Activated CD4-positive, alpha-beta T cell treated with anti-CD3 and anti-CD28 coated beads, Interleukin-2, amount 10 ng/mL, durations not matched to agents 7 days and 5 days (primary cell): ENCODE measurements at regions not wholly inside any gene's neighbourhood (a gene's known extent, or its start where the extent isn't known, plus 50 kb on each side); places are given as distances from the start of the nearest gene placed in this dataset.

Experiments
- CTCF ChIA-PET: fragments of 350-600 bp; sonication (Branson Sonifier 250); formaldehyde crosslinking; loops from one replicate; lab custom pipeline; 2021; ENCODE audit warnings: antibody characterized with exemption; lab: Charles Lee
- POLR2A ChIA-PET: fragments of 350-600 bp; sonication (Branson Sonifier 250); formaldehyde crosslinking; loops from one replicate; lab custom pipeline; 2021; ENCODE audit warnings: antibody characterized with exemption; lab: Charles Lee
- DNase-seq: peaks from one replicate; pipeline ENCODE4 v3.0.0-alpha.2; 2020
- H3K27ac Mint-ChIP-seq: one replicate; pipeline ENCODE4 v1.8.0; 2021; ENCODE audit warnings: mild to moderate bottlenecking, moderate library complexity, mixed read lengths
- H3K27me3 Mint-ChIP-seq: one replicate; pipeline ENCODE4 v1.8.0; 2021; ENCODE audit warnings: mixed read lengths
- H3K36me3 Mint-ChIP-seq: one replicate; pipeline ENCODE4 v1.8.0; 2021; ENCODE audit warnings: low read depth, mixed read lengths
- H3K4me1 Mint-ChIP-seq: one replicate; pipeline ENCODE4 v1.8.0; 2021; ENCODE audit warnings: mixed read lengths
- H3K4me3 Mint-ChIP-seq: one replicate; pipeline ENCODE4 v1.8.0; 2021; ENCODE audit warnings: mild to moderate bottlenecking, moderate library complexity, mixed read lengths
- H3K9me3 Mint-ChIP-seq: one replicate; pipeline ENCODE4 v1.8.0; 2021; ENCODE audit warnings: mixed read lengths

- peaks cover 20% of the 10 kb centered on the region for H3K4me1 Mint-ChIP-seq
- H3K27ac Mint-ChIP-seq: no peak overlapping the region
- no peak for DNase-seq
- H3K9me3 Mint-ChIP-seq: no peaks in the 10 kb centered on the region
- CTCF ChIA-PET: interaction anchor here (0.6 kb wide), 1 partner anchor 62 kb away, joined by 3 read pairs; no protein-coding TSS in a partner anchor
- peaks cover 12% of the 10 kb centered on the region for H3K36me3 Mint-ChIP-seq
- POLR2A ChIA-PET: no interaction called here
- no peak overlapping the region for H3K4me3 Mint-ChIP-seq
- H3K27me3 Mint-ChIP-seq: no peaks in the 10 kb centered on the region
Measured at GRCh38 chr11:17157761-17158160, 50.0 kb downstream of the PIK3C2A start.

DNA sequence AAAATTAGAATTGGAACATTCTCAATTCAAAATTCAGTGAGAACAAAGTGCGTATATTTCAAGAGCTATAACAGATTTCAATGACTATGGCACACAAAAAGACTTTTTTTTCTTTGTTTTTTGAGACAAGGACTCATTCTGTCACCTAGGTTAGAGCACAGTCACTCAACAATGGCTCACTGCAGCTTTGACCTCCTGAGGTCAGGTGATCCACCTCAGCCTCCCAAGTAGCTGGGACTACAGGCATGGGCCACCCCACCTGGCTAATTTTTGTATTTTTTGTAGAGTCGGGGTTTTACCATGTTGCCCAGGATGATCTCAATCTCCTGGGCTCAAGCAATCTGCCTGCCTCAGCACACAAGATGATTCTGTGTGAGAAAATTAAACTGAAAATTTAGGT is 51.5 kb downstream of the PIK3C2A start:
- ChIA-PET CTCF (no interaction called here), POLR2A (no interaction called here)
- Mint-ChIP-seq H3K36me3 (peaks cover 12% of the 10 kb centered on the region), H3K27me3 (no peaks in the 10 kb centered on the region), H3K9me3 (no peaks in the 10 kb centered on the region), H3K4me3 (no peak overlapping the region), H3K27ac (no peak overlapping the region), H3K4me1 (peaks cover 6% of the 10 kb centered on the region)
- no peak for DNase-seq

DNA sequence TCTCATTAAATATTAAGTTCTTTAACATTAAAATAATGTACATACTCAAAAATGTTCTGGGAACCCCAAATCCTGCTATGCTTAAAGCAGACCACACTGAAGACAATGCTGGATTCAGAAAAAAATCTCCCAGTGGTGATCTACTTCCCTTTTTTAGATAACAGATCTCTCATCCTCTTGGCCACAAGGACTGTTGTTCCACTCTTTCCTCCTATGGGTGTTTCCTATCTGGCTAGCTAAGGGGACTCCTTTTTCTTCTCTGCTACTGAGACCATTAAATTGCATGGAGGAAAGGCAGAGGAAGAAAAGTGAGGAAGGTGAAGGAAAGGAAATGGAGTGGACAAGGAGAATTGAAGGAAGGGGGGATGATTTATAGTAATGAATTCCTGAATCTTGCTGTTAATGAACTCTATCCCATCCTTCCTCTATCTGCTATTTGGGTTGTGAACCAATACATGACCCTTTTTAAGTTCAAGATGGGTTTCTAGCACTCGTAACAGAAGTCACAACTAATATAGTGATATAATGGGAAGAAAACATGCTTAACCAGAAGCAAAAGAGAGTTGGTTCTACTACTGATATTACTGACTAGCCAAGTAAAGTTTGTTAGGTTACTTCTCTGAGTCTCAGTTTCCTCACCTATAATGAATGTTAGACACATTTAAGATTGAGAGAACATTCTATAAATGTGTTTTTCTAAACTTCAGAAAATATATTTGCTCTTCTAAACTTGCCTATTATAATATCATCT is 53.2 kb downstream of the PIK3C2A start:
- Mint-ChIP-seq H3K9me3 (no peaks in the 10 kb centered on the region), H3K36me3 (peaks cover 7% of the 10 kb centered on the region), H3K27me3 (no peaks in the 10 kb centered on the region), H3K27ac (no peak overlapping the region), H3K4me3 (no peak overlapping the region), H3K4me1 (no peaks in the 10 kb centered on the region)
- ChIA-PET CTCF (no interaction called here), POLR2A (no interaction called here)
- no peak for DNase-seq

DNA sequence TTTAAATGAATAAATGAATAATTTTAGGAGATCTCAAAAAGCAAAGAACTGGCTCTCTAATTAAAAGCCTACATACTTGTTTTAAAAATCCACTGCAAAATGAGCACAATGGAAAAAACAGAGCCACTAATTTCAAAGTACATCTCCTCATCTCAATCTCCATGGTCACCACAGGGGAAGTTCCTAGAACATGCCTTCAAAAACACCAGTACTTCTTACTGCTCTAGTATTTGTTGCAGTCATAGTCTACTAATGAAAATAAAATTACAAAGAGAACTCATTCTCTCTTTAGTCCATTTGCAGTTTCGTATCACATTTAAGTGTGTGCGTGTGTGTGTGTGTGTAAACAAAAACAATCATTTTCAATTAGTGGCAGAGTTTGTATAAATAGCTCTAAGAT is 54.0 kb downstream of the PIK3C2A start:
- ChIA-PET CTCF (no interaction called here), POLR2A (no interaction called here)
- DNase-seq: no peak
- no peaks in the 10 kb centered on the region for H3K27me3 Mint-ChIP-seq
- no peaks in the 10 kb centered on the region for H3K4me1 Mint-ChIP-seq
- peaks cover 7% of the 10 kb centered on the region for H3K36me3 Mint-ChIP-seq
- no peaks in the 10 kb centered on the region for H3K9me3 Mint-ChIP-seq
- no peak overlapping the region for H3K4me3 Mint-ChIP-seq
- no peak overlapping the region for H3K27ac Mint-ChIP-seq

DNA sequence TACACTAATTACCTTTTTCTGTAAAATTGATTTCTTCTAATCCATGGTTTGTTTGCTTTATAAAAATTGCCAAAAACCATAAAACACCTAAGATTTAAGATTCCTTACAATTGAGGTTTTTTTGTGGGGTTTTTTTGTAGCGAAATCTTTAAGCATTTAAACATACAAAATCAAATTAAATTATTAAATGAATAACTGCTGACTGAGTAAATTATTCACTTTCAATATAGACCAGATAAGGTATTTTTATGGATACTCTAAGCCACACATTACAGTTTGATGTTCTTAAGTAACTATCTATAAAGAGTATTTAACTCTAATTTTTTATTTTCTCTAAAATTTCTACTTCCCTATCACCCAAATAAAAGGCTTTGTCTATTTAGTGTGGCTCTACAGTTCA is 55.5 kb downstream of the PIK3C2A start:
- Mint-ChIP-seq H3K4me3 (no peak overlapping the region), H3K27ac (no peak overlapping the region), H3K27me3 (no peaks in the 10 kb centered on the region), H3K4me1 (no peaks in the 10 kb centered on the region), H3K36me3 (peaks cover 12% of the 10 kb centered on the region), H3K9me3 (no peaks in the 10 kb centered on the region)
- ChIA-PET POLR2A (no interaction called here), CTCF (no interaction called here)
- DNase-seq: no peak

GRCh38 chr11:17150521-17150920 is 57.3 kb downstream of the PIK3C2A start:
- DNase-seq: no peak
- Mint-ChIP-seq H3K27me3 (no peaks in the 10 kb centered on the region), H3K9me3 (no peaks in the 10 kb centered on the region), H3K36me3 (peaks cover 18% of the 10 kb centered on the region), H3K4me1 (peaks cover 3% of the 10 kb centered on the region), H3K4me3 (no peak overlapping the region), H3K27ac (no peak overlapping the region)
- POLR2A ChIA-PET: no interaction called here
- CTCF ChIA-PET: interaction anchor here (2.3 kb wide), 1 partner anchor 13 kb away, joined by 6 read pairs; no protein-coding TSS in a partner anchor

DNA sequence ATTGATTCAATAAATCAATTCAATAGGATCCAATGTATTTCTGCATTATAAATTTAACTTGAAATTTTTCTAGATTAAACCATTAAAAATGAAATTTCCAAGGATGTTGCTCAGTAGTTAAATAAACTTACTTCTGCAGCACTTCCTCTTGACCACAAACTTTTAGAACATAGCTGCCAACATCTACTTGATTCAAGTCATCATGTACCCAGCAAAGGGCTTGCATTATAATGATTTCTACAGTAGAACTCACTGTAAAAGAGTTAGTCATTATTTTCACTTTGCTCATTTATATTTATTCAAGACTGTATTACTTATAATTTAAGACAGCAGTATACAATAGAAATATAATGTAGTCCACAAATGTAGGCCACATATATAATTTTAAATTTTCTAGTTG is 59.2 kb downstream of the PIK3C2A start:
- no peaks in the 10 kb centered on the region for H3K27me3 Mint-ChIP-seq
- POLR2A ChIA-PET: no interaction called here
- CTCF ChIA-PET: interaction anchor here (1.0 kb wide), 1 partner anchor 62 kb away, joined by 3 read pairs; no protein-coding TSS in a partner anchor
- no peaks in the 10 kb centered on the region for H3K9me3 Mint-ChIP-seq
- peaks cover 22% of the 10 kb centered on the region for H3K36me3 Mint-ChIP-seq
- H3K4me1 Mint-ChIP-seq: peaks cover 3% of the 10 kb centered on the region
- no peak overlapping the region for H3K27ac Mint-ChIP-seq
- no peak for DNase-seq
- no peak overlapping the region for H3K4me3 Mint-ChIP-seq

DNA sequence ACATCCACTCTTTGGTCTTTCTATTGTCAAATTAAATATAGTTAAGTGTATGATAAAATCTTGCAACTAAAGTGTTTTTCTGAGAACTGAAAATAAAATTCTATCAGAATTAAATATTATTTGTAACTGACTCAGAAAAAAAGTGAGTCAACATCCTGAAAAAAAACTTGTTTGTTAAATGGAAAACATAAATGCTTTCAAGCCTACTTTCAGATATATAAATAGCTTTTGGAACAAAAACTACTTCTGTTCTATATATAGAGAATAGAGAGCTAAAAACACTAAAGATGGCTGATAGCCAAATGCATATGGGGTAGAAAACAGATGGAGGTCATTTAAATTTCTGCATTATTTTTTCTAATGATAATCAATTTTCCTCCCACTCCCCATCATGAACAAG is 61.8 kb downstream of the PIK3C2A start:
- H3K27ac Mint-ChIP-seq: no peak overlapping the region
- DNase-seq: no peak
- H3K36me3 Mint-ChIP-seq: peaks cover 27% of the 10 kb centered on the region
- no peaks in the 10 kb centered on the region for H3K27me3 Mint-ChIP-seq
- CTCF ChIA-PET: interaction anchor here (0.6 kb wide), 1 partner anchor 12 kb away, joined by 3 read pairs; no protein-coding TSS in a partner anchor
- no peaks in the 10 kb centered on the region for H3K9me3 Mint-ChIP-seq
- H3K4me3 Mint-ChIP-seq: no peak overlapping the region
- H3K4me1 Mint-ChIP-seq: peaks cover 3% of the 10 kb centered on the region
- POLR2A ChIA-PET: no interaction called here

DNA sequence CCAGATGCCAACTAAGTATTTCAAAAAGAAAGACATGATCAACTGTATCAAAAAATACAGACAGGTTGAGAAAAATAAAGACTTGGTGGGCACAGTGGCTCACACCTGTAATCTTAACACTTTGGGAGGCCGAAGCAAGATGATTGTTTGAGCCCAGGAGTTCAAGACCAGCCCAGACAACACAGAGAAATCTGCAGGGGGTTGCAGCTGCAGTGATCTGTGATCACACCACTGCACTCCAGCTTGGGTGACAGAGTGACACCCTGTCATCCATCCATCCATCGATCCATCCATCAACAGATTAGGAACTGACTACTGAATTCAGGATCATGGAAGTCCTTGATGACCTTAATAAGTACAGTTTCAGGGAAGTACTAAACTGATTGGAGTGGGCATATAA is 65.0 kb upstream of the RPS13 start:
- H3K9me3 Mint-ChIP-seq: no peaks in the 10 kb centered on the region
- POLR2A ChIA-PET: no interaction called here
- H3K27ac Mint-ChIP-seq: no peak overlapping the region
- no peaks in the 10 kb centered on the region for H3K27me3 Mint-ChIP-seq
- peaks cover 29% of the 10 kb centered on the region for H3K36me3 Mint-ChIP-seq
- no peak for DNase-seq
- peaks cover 3% of the 10 kb centered on the region for H3K4me1 Mint-ChIP-seq
- H3K4me3 Mint-ChIP-seq: no peak overlapping the region
- CTCF ChIA-PET: interaction anchor here (0.6 kb wide), 1 partner anchor 335 kb away, joined by 3 read pairs; no protein-coding TSS in a partner anchor

DNA sequence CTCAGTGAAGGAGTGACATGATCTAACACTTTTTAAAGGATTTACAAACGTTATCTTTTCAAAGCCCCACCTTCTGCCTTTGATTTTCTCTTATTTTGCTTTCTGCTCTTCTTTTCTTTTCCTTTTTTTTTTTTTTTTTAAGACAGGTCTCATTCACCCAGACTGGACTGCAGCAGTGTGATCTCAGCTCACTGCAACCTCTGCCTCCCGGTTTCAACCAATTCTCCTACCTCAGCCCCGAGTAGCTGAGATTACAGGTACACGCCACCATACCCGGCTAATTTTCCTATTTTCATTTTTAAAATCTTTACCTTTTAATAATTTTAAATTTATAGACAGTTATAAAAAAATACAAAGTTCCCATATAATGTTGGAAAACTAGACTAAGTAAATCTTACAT is 63.7 kb upstream of the RPS13 start:
- peaks cover 22% of the 10 kb centered on the region for H3K36me3 Mint-ChIP-seq
- DNase-seq: no peak
- H3K27ac Mint-ChIP-seq: no peak overlapping the region
- H3K27me3 Mint-ChIP-seq: no peaks in the 10 kb centered on the region
- POLR2A ChIA-PET: no interaction called here
- H3K9me3 Mint-ChIP-seq: no peaks in the 10 kb centered on the region
- CTCF ChIA-PET: interaction anchor here (0.7 kb wide), 2 partner anchors 344 to 387 kb away, joined by 3 read pairs; no protein-coding TSS in a partner anchor
- no peaks in the 10 kb centered on the region for H3K4me1 Mint-ChIP-seq
- no peak overlapping the region for H3K4me3 Mint-ChIP-seq

- ChIA-PET CTCF (no interaction called here), POLR2A (no interaction called here)
- H3K4me3 Mint-ChIP-seq: no peak overlapping the region
- H3K27ac Mint-ChIP-seq: no peak overlapping the region
- H3K9me3 Mint-ChIP-seq: no peaks in the 10 kb centered on the region
- H3K27me3 Mint-ChIP-seq: no peaks in the 10 kb centered on the region
- no peaks in the 10 kb centered on the region for H3K4me1 Mint-ChIP-seq
- peaks cover 15% of the 10 kb centered on the region for H3K36me3 Mint-ChIP-seq
- DNase-seq: no peak
Measured at GRCh38 chr11:17138562-17138961, 61.1 kb upstream of the RPS13 start.

GRCh38 chr11:17135916-17136683 is 58.6 kb upstream of the RPS13 start:
- Mint-ChIP-seq H3K36me3 (peaks cover 13% of the 10 kb centered on the region), H3K9me3 (no peaks in the 10 kb centered on the region), H3K27ac (no peak overlapping the region), H3K27me3 (no peaks in the 10 kb centered on the region), H3K4me1 (no peaks in the 10 kb centered on the region), H3K4me3 (no peak overlapping the region)
- ChIA-PET POLR2A (interaction anchor here (0.5 kb wide), 1 partner anchor 382 kb away, joined by 8 read pairs; no protein-coding TSS in a partner anchor), CTCF (interaction anchor here (0.6 kb wide), 1 partner anchor 53 kb away, joined by 3 read pairs; no protein-coding TSS in a partner anchor)
- no peak for DNase-seq

DNA sequence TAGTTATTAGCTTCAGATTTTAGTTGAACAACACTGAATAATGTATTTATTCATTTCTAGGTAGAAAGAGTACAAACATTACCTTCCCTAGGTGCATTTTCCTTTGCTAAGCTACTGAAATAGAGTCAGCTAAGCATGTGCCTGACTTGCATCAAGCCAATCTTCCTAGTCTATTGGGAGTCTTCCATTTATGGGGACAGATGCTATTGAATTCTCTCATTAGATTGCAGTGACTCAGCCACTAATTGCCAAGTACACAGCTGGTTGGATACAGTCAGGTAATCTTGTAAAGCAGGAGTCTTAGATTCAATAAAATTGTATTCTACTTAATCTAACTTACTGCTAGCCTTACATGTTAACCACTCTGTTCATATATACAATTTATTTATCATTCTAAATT is 55.2 kb upstream of the RPS13 start:
- Mint-ChIP-seq H3K9me3 (no peaks in the 10 kb centered on the region), H3K4me1 (no peaks in the 10 kb centered on the region), H3K4me3 (no peak overlapping the region), H3K36me3 (peaks cover 7% of the 10 kb centered on the region), H3K27me3 (no peaks in the 10 kb centered on the region), H3K27ac (no peak overlapping the region)
- ChIA-PET POLR2A (no interaction called here), CTCF (no interaction called here)
- DNase-seq: no peak
